ENCODE measurements at regions not wholly inside any gene's neighbourhood (a gene's known extent, or its start where the extent isn't known, plus 50 kb on each side); places are given as distances from the start of the nearest gene placed in this dataset.

DNA sequence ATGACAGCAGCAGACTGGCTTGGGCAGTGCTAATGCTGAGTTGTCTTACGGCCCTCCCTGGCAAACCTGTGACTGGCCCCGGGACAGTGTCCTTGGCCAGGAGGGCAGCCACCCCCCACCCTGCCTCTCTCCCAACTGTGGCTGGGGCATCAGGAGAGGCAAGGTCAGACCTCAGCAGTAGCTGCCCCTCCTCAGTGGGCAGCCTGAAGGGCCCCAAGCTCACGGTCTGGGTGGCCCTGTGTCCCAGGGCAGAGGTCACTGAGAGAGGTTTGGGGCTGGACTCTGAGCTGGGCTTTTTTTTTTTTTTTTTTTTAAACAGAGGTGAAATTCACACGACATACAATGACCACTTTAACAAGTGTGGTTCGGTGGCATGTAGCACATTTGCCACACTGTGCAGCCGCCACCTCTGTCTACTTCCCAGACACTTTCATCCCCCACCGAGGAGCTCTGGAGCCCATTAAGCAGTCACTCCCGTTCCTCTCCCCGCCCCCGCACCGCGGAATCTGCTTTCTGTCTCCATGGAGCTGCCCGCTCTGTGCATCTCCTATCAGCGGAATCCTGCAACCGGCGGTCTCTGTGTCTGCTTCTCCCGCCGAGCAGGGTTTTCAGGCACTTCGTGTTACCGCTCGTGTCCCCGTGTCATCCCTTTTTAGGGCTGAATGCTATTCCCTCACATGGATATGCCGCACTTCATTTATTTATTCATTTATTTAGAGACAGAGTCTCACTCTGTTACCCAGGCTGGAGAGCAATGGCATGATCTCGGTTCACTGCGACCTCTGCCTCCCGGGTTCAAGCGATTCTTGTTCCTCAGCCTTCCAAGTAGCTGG, 67.9 kb upstream of the GATA5 start:
- Histone ChIP-seq H3K27ac (ENCODE audit: low read depth, low read length) (no peak overlapping the region), H3K4me1 (ENCODE audit: control insufficient read depth, low read length) (no peaks in the 10 kb centered on the region), H3K79me2 (ENCODE audit: control insufficient read depth, low read length) (no peaks in the 10 kb centered on the region), H3K36me3 (ENCODE audit: control insufficient read depth, low read length) (no peaks in the 10 kb centered on the region), H3F3A (ENCODE audit: control insufficient read depth, insufficient read depth) (no peaks in the 10 kb centered on the region), H4K20me1 (ENCODE audit: control insufficient read depth, insufficient read depth, low read depth, low read length) (no peaks in the 10 kb centered on the region), H3K9me3 (ENCODE audit: control insufficient read depth, insufficient read depth, low read length) (no peaks in the 10 kb centered on the region), H3K4me2 (ENCODE audit: low read length) (no peak overlapping the region), H3K27me3 (ENCODE audit: control insufficient read depth, low read length) (no peaks in the 10 kb centered on the region), H3K9me2 (replicated peaks; ENCODE audit: control insufficient read depth, low read length) (no peaks in the 10 kb centered on the region), H3K4me3 (ENCODE audit: low read length) (no peak overlapping the region)
- TF ChIP-seq, protein P1, sequence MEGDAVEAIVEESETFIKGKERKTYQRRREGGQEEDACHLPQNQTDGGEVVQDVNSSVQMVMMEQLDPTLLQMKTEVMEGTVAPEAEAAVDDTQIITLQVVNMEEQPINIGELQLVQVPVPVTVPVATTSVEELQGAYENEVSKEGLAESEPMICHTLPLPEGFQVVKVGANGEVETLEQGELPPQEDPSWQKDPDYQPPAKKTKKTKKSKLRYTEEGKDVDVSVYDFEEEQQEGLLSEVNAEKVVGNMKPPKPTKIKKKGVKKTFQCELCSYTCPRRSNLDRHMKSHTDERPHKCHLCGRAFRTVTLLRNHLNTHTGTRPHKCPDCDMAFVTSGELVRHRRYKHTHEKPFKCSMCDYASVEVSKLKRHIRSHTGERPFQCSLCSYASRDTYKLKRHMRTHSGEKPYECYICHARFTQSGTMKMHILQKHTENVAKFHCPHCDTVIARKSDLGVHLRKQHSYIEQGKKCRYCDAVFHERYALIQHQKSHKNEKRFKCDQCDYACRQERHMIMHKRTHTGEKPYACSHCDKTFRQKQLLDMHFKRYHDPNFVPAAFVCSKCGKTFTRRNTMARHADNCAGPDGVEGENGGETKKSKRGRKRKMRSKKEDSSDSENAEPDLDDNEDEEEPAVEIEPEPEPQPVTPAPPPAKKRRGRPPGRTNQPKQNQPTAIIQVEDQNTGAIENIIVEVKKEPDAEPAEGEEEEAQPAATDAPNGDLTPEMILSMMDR (IDR thresholded peaks at IDR 0.05; ENCODE audit: low read depth, low read length, poor library complexity, severe bottlenecking): no peak
- no peak for TF ChIP-seq EZH2phosphoT487 (IDR thresholded peaks at IDR 0.05; ENCODE audit: borderline replicate concordance, low read length)

DNA sequence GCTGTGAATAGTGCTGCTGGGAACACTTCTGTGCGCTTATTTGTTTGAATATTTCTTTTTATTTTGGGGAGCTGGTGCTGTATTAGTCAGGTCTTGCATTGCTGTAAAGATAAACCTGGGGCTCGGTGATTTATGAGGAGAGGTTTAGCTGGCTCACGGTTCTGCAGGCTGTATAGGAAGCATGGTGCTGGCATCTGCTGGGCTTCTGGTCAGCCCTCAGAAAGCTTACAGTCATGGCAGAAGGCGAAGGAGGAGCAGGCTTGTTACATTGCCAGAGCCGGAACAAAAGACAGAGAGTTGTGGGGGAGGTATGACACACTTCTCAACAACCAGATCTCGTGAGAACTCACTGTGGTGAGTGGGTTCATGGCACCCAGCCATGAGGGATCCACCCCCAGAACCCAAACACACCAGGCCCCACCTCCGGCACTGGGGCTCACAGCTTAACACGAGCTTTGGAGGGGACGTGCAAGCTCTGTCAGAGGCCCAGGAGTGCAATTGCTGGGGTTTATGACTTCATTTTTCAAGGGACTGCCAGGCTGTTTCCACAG, 68.8 kb upstream of the GATA5 start:
- Histone ChIP-seq H3K27me3 (ENCODE audit: control insufficient read depth, low read length) (no peaks in the 10 kb centered on the region), H3K9me2 (replicated peaks; ENCODE audit: control insufficient read depth, low read length) (no peaks in the 10 kb centered on the region), H3F3A (ENCODE audit: control insufficient read depth, insufficient read depth) (no peaks in the 10 kb centered on the region), H3K27ac (ENCODE audit: low read depth, low read length) (no peak overlapping the region), H3K4me1 (ENCODE audit: control insufficient read depth, low read length) (no peaks in the 10 kb centered on the region), H4K20me1 (ENCODE audit: control insufficient read depth, insufficient read depth, low read depth, low read length) (no peaks in the 10 kb centered on the region; the same call in 1 of the 2 replicates), H3K79me2 (ENCODE audit: control insufficient read depth, low read length) (no peaks in the 10 kb centered on the region), H3K9me3 (ENCODE audit: control insufficient read depth, insufficient read depth, low read length) (no peaks in the 10 kb centered on the region), H3K36me3 (ENCODE audit: control insufficient read depth, low read length) (no peaks in the 10 kb centered on the region), H3K4me2 (ENCODE audit: low read length) (no peak overlapping the region), H3K4me3 (ENCODE audit: low read length) (no peak overlapping the region)
- TF ChIP-seq EZH2phosphoT487 (IDR thresholded peaks at IDR 0.05; ENCODE audit: borderline replicate concordance, low read length): no peak
- TF ChIP-seq, protein P1 (IDR thresholded peaks at IDR 0.05; ENCODE audit: low read depth, low read length, poor library complexity, severe bottlenecking): no peak

DNA sequence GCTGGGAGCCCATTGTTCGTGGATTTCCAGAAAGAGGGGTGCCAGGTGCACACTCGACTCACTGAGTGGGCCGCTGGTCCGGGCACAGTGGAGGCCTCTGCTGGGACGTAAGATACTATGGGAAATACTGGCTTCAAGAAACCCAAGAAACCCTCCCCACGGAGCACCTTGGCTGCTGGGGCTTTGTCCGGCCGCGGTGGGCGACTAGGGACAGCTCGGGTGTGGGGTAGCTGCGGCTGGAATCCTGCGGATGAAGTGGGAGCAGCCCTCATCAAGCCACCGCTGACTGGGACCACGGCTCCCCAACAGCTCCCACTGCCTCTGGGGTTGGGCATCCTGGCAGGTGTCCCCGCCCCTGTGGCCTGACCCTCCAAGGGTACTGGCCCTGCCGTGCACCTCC, 69.5 kb upstream of the GATA5 start:
- H3K4me3 ChIP-seq (ENCODE audit: low read length): no peak overlapping the region
- no peaks in the 10 kb centered on the region for H3K79me2 ChIP-seq (ENCODE audit: control insufficient read depth, low read length)
- H3K4me2 ChIP-seq (ENCODE audit: low read length): no peak overlapping the region
- H3K27ac ChIP-seq (ENCODE audit: low read depth, low read length): no peak overlapping the region
- H4K20me1 ChIP-seq (ENCODE audit: control insufficient read depth, insufficient read depth, low read depth, low read length): no peaks in the 10 kb centered on the region; the same call in 1 of the 2 replicates
- no peaks in the 10 kb centered on the region for H3K9me3 ChIP-seq (ENCODE audit: control insufficient read depth, insufficient read depth, low read length)
- H3K27me3 ChIP-seq (ENCODE audit: control insufficient read depth, low read length): no peaks in the 10 kb centered on the region
- H3F3A ChIP-seq (ENCODE audit: control insufficient read depth, insufficient read depth): no peaks in the 10 kb centered on the region
- no peaks in the 10 kb centered on the region for H3K9me2 ChIP-seq (replicated peaks; ENCODE audit: control insufficient read depth, low read length)
- no peaks in the 10 kb centered on the region for H3K36me3 ChIP-seq (ENCODE audit: control insufficient read depth, low read length)
- H3K4me1 ChIP-seq (ENCODE audit: control insufficient read depth, low read length): no peaks in the 10 kb centered on the region
- no peak for TF ChIP-seq EZH2phosphoT487 (IDR thresholded peaks at IDR 0.05; ENCODE audit: borderline replicate concordance, low read length)
- TF ChIP-seq, protein P1 (IDR thresholded peaks at IDR 0.05; ENCODE audit: low read depth, low read length, poor library complexity, severe bottlenecking): no peak
